Activated naive CD8-positive, alpha-beta T cell (primary cell): ENCODE measurements at regions not wholly inside any gene's neighbourhood (a gene's known extent, or its start where the extent isn't known, plus 50 kb on each side); places are given as distances from the start of the nearest gene placed in this dataset.

Experiments used
- H3K27ac Mint-ChIP-seq: one replicate; pipeline ENCODE4 v1.8.0; 2021; ENCODE audit warnings: mixed read lengths
- H3K27me3 Mint-ChIP-seq: one replicate; pipeline ENCODE4 v1.8.0; 2021; ENCODE audit warnings: mixed read lengths
- H3K36me3 Mint-ChIP-seq: one replicate; pipeline ENCODE4 v1.8.0; 2021; ENCODE audit warnings: mixed read lengths
- H3K4me1 Mint-ChIP-seq: one replicate; pipeline ENCODE4 v1.8.0; 2021; ENCODE audit warnings: low read depth, mixed read lengths
- H3K4me3 Mint-ChIP-seq: one replicate; pipeline ENCODE4 v1.8.0; 2021; ENCODE audit warnings: mild to moderate bottlenecking, mixed read lengths
- H3K9me3 Mint-ChIP-seq: one replicate; pipeline ENCODE4 v1.8.0; 2021; ENCODE audit warnings: low read depth, mixed read lengths

- no peaks in the 10 kb centered on the region for H3K36me3 Mint-ChIP-seq
- no peak overlapping the region for H3K4me3 Mint-ChIP-seq
- no peak overlapping the region for H3K27ac Mint-ChIP-seq
- H3K9me3 Mint-ChIP-seq = no peaks in the 10 kb centered on the region
- H3K4me1 Mint-ChIP-seq = no peaks in the 10 kb centered on the region
- peaks cover 2% of the 10 kb centered on the region for H3K27me3 Mint-ChIP-seq
These were observed 122.8 kb upstream of the SH3BP4 start for GRCh38 chr2:234829074-234829455.

- H3K27me3 Mint-ChIP-seq = peaks cover 2% of the 10 kb centered on the region
- no peak overlapping the region for H3K27ac Mint-ChIP-seq
- H3K9me3 Mint-ChIP-seq = no peaks in the 10 kb centered on the region
- H3K36me3 Mint-ChIP-seq = no peaks in the 10 kb centered on the region
- no peak overlapping the region for H3K4me3 Mint-ChIP-seq
- H3K4me1 Mint-ChIP-seq = no peaks in the 10 kb centered on the region
These were observed 123.3 kb upstream of the SH3BP4 start for GRCh38 chr2:234828382-234829073.

- Mint-ChIP-seq H3K27ac (no peak overlapping the region), H3K4me1 (no peaks in the 10 kb centered on the region), H3K36me3 (no peaks in the 10 kb centered on the region), H3K9me3 (no peaks in the 10 kb centered on the region), H3K4me3 (no peak overlapping the region), H3K27me3 (peaks cover 2% of the 10 kb centered on the region)
These were observed 124.5 kb upstream of the SH3BP4 start for GRCh38 chr2:234827096-234827860.

GRCh38 chr2:234826681-234827080 is 125.1 kb upstream of the SH3BP4 start:
- H3K27ac Mint-ChIP-seq = no peak overlapping the region
- H3K4me3 Mint-ChIP-seq = no peak overlapping the region
- no peaks in the 10 kb centered on the region for H3K9me3 Mint-ChIP-seq
- no peaks in the 10 kb centered on the region for H3K4me1 Mint-ChIP-seq
- H3K36me3 Mint-ChIP-seq = no peaks in the 10 kb centered on the region
- H3K27me3 Mint-ChIP-seq = peaks cover 2% of the 10 kb centered on the region

- Mint-ChIP-seq H3K27me3 (peaks cover 2% of the 10 kb centered on the region), H3K36me3 (no peaks in the 10 kb centered on the region), H3K4me1 (no peaks in the 10 kb centered on the region), H3K27ac (no peak overlapping the region), H3K9me3 (no peaks in the 10 kb centered on the region), H3K4me3 (no peak overlapping the region)
These were observed 126.2 kb upstream of the SH3BP4 start for GRCh38 chr2:234825616-234826015.

- H3K27ac Mint-ChIP-seq = no peak overlapping the region
- no peaks in the 10 kb centered on the region for H3K9me3 Mint-ChIP-seq
- H3K36me3 Mint-ChIP-seq = no peaks in the 10 kb centered on the region
These were observed 127.9 kb upstream of the SH3BP4 start for GRCh38 chr2:234823877-234824376.

GRCh38 chr2:234823196-234823876 is 128.5 kb upstream of the SH3BP4 start:
- Mint-ChIP-seq H3K36me3 (no peaks in the 10 kb centered on the region), H3K27me3 (peaks cover 2% of the 10 kb centered on the region), H3K9me3 (no peaks in the 10 kb centered on the region), H3K4me1 (no peaks in the 10 kb centered on the region), H3K4me3 (no peak overlapping the region), H3K27ac (no peak overlapping the region)

More at GRCh38 chr2:234823877-234824376, 127.9 kb upstream of the SH3BP4 start:
- no peaks in the 10 kb centered on the region for H3K4me1 Mint-ChIP-seq
- peaks cover 2% of the 10 kb centered on the region for H3K27me3 Mint-ChIP-seq
- no peak overlapping the region for H3K4me3 Mint-ChIP-seq

- Mint-ChIP-seq H3K4me1 (no peaks in the 10 kb centered on the region), H3K36me3 (no peaks in the 10 kb centered on the region), H3K27ac (no peak overlapping the region), H3K4me3 (no peak overlapping the region), H3K27me3 (peaks cover 2% of the 10 kb centered on the region), H3K9me3 (no peaks in the 10 kb centered on the region)
These were observed 129.8 kb upstream of the SH3BP4 start for GRCh38 chr2:234821946-234822475.

GRCh38 chr2:234818937-234819336 is 132.9 kb upstream of the SH3BP4 start:
- peaks cover 3% of the 10 kb centered on the region for H3K27me3 Mint-ChIP-seq
- H3K4me3 Mint-ChIP-seq = no peak overlapping the region
- no peak overlapping the region for H3K27ac Mint-ChIP-seq
- H3K36me3 Mint-ChIP-seq = no peaks in the 10 kb centered on the region
- no peaks in the 10 kb centered on the region for H3K4me1 Mint-ChIP-seq
- no peaks in the 10 kb centered on the region for H3K9me3 Mint-ChIP-seq

GRCh38 chr2:234816491-234816890 is 135.3 kb upstream of the SH3BP4 start:
- Mint-ChIP-seq H3K9me3 (no peaks in the 10 kb centered on the region), H3K36me3 (no peaks in the 10 kb centered on the region), H3K27ac (no peak overlapping the region), H3K4me1 (no peaks in the 10 kb centered on the region), H3K27me3 (peaks cover 11% of the 10 kb centered on the region), H3K4me3 (no peak overlapping the region)

- H3K4me1 Mint-ChIP-seq = no peaks in the 10 kb centered on the region
- H3K4me3 Mint-ChIP-seq = no peak overlapping the region
- H3K36me3 Mint-ChIP-seq = no peaks in the 10 kb centered on the region
- no peak overlapping the region for H3K27ac Mint-ChIP-seq
- H3K9me3 Mint-ChIP-seq = no peaks in the 10 kb centered on the region
- H3K27me3 Mint-ChIP-seq = peaks cover 13% of the 10 kb centered on the region
These were observed 135.8 kb upstream of the SH3BP4 start for GRCh38 chr2:234816056-234816455.

- Mint-ChIP-seq H3K4me1 (no peaks in the 10 kb centered on the region), H3K4me3 (no peak overlapping the region), H3K9me3 (no peaks in the 10 kb centered on the region), H3K27me3 (peaks cover 20% of the 10 kb centered on the region), H3K27ac (no peak overlapping the region), H3K36me3 (no peaks in the 10 kb centered on the region)
These were observed 137.4 kb upstream of the SH3BP4 start for GRCh38 chr2:234814374-234814773.

- H3K27me3 Mint-ChIP-seq = peaks cover 23% of the 10 kb centered on the region
- no peaks in the 10 kb centered on the region for H3K9me3 Mint-ChIP-seq
- no peaks in the 10 kb centered on the region for H3K36me3 Mint-ChIP-seq
- no peaks in the 10 kb centered on the region for H3K4me1 Mint-ChIP-seq
- no peak overlapping the region for H3K27ac Mint-ChIP-seq
- no peak overlapping the region for H3K4me3 Mint-ChIP-seq
These were observed 139.0 kb upstream of the SH3BP4 start for GRCh38 chr2:234812851-234813250.

GRCh38 chr2:234808907-234809306 is 142.9 kb upstream of the SH3BP4 start:
- Mint-ChIP-seq H3K9me3 (no peaks in the 10 kb centered on the region), H3K4me1 (no peaks in the 10 kb centered on the region), H3K27me3 (peaks cover 20% of the 10 kb centered on the region), H3K36me3 (no peaks in the 10 kb centered on the region), H3K27ac (no peak overlapping the region), H3K4me3 (no peak overlapping the region)

- no peak overlapping the region for H3K4me3 Mint-ChIP-seq
These were observed 145.0 kb upstream of the SH3BP4 start for GRCh38 chr2:234806818-234807217.

More at GRCh38 chr2:234806818-234807217, 145.0 kb upstream of the SH3BP4 start:
- Mint-ChIP-seq H3K36me3 (no peaks in the 10 kb centered on the region), H3K27me3 (peaks cover 12% of the 10 kb centered on the region), H3K27ac (no peak overlapping the region), H3K9me3 (no peaks in the 10 kb centered on the region), H3K4me1 (no peaks in the 10 kb centered on the region)
